ENCODE measurements at regions not wholly inside any gene's neighbourhood (a gene's known extent, or its start where the extent isn't known, plus 50 kb on each side); places are given as distances from the start of the nearest gene placed in this dataset.
A peak's percentile ranks its signal among the peaks of the same experiment; 100 is the strongest.

DNA sequence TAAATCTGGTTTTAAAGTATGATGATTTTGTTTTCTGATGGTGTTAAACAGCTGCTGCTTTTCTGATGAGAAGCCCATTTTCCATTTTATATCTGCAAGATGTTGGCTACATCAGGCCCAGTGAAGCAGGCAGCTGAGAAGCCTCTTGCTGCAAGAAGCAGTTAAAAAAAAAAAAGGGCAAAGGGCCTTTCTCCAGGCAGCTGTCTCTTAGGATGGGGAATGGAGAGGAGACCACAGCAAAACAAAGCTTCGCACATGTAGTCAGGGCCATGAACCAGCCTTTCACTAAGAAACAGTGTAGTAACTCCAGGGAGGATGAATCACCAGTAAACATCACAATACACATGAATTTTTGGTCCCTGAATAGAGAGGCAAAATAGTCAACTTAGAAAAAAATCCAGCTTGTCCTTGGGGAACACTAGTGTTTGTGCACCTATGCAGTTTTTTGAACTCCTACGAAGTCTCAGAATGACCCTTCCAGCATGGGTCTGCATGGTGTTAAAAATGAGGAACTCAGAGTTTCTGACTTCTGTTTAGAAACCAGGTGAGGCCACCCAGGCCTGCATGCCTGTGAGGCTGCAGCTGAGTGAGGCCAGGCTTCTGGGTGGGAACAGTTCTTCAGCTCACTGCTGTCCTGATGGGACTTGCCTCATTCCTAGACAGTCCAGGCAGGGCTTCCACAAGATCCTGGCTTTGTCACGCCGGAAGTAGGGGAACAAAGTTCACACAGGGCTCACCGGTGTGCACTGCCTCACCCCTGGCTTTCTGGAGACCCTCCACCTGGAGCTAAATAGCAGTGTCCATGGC lies 518.7 kb downstream of the MCTP2 start:
- Histone ChIP-seq H4K20me1 (replicated peaks in 1 of 2; ENCODE audit: control insufficient read depth in 1 of 2, insufficient read depth in 2 of 2, low read length in 2 of 2) (no peaks in the 10 kb centered on the region), H2BK15ac (ENCODE audit: low read length) (peak overlapping the region; percentile 61; the same call in 1 of the 2 replicates), H3K23me2 (ENCODE audit: low read depth, low read length) (no peaks in the 10 kb centered on the region), H3K23ac (ENCODE audit: insufficient read length) (no peak overlapping the region), H3K18ac (ENCODE audit: extremely low read depth, low read length) (peak overlapping the region; percentile 32; the same call in 1 of the 2 replicates), H3K4ac (replicated peaks; ENCODE audit: insufficient read length, low read depth, low read length) (no peak overlapping the region), H2AK5ac (ENCODE audit: low read depth, low read length) (no peak overlapping the region), H3K9me3 (ENCODE audit: insufficient read depth in 2 of 2, low read depth in 1 of 2, low read length in 1 of 2) (peaks cover 9 to 15% of the 10 kb centered on the region in 2 experiments; a peak in 1 of 4 replicates), H3K56ac (replicated peaks; ENCODE audit: insufficient read length, low read depth, low read length) (no peak overlapping the region), H2BK12ac (ENCODE audit: low read depth, low read length) (no peak overlapping the region), H3K79me1 (ENCODE audit: low read depth, low read length) (no peaks in the 10 kb centered on the region), H3K27me3 (replicated peaks in 1 of 4; ENCODE audit: control insufficient read depth in 3 of 4, extremely low read depth in 1 of 4, insufficient read depth in 3 of 4, low read length in 3 of 4) (no peaks in the 10 kb centered on the region), H3K4me3 (ENCODE audit: extremely low read depth in 1 of 4, insufficient read depth in 2 of 4, low read depth in 3 of 4, low read length in 4 of 4) (no peak overlapping the region), H4K8ac (ENCODE audit: extremely low read depth, insufficient read depth, low read length) (no peak overlapping the region), H2BK120ac (replicated peaks; ENCODE audit: low read depth, low read length) (no peak overlapping the region), H2BK20ac (ENCODE audit: low read length) (0 out of 2 replicates have a peak overlapping the region, but pooled peaks have one; percentile 10), H4K5ac (ENCODE audit: insufficient read length, low read depth, low read length) (no peak overlapping the region), H3K79me2 (ENCODE audit: control insufficient read depth in 1 of 2, insufficient read depth in 2 of 2, low read length in 2 of 2) (no peaks in the 10 kb centered on the region), H2AFZ (ENCODE audit: low read length) (no peak overlapping the region), H3K4me1 (replicated peaks in 1 of 4; ENCODE audit: control insufficient read depth in 3 of 4, insufficient read depth in 4 of 4, low read length in 3 of 4) (peaks cover 0 to 8% (median 3%) of the 10 kb centered on the region in 4 experiments; a peak in 2 of 7 replicates), H4K91ac (replicated peaks; ENCODE audit: insufficient read length, low read length) (no peak overlapping the region), H3K4me2 (ENCODE audit: insufficient read depth in 1 of 2, low read depth in 2 of 2, low read length in 2 of 2) (no peak overlapping the region), H3K9ac (replicated peaks in 1 of 4; ENCODE audit: extremely low read depth in 1 of 4, low read depth in 3 of 4, low read length in 3 of 4) (no peak overlapping the region), H3K14ac (ENCODE audit: insufficient read length) (no peak overlapping the region), H3K27ac (ENCODE audit: low read depth, low read length) (no peak overlapping the region), H2BK5ac (ENCODE audit: low read depth, low read length) (no peak overlapping the region), H3K36me3 (ENCODE audit: control insufficient read depth in 2 of 4, insufficient read depth in 4 of 4, low read length in 3 of 4) (no peaks in the 10 kb centered on the region; a peak in 1 of 8 replicates)
- DNase-seq (ENCODE audit: low read depth in 1 of 2, low spot score in 2 of 2), result no peak
- POLR2A ChIA-PET (ENCODE audit: partially characterized antibody), result no interaction called here
- WGBS, 2 experiments (ENCODE audit: extremely low coverage in 1 of 2, insufficient coverage in 1 of 2, insufficient read length in 1 of 2, insufficient replicate concordance in 2 of 2, low coverage in 1 of 2, low lambda C conversion rate in 2 of 2, missing lambda C conversion rate in 1 of 2), result 96% methylated on average over 5 of the region's 5 CpGs; no CpG with 5 or more reads in 1 of the 2 experiments
- CTCF ChIA-PET (ENCODE audit: partially characterized antibody), result interaction anchor here (0.8 kb wide), 1 partner anchor 16 kb away, joined by 3 read pairs; no protein-coding TSS in a partner anchor
- FAIRE-seq, result no peak
- TF ChIP-seq ZNF274 (IDR thresholded peaks at IDR 0.05; ENCODE audit: borderline replicate concordance, extremely low read depth, low read length) (no peak), HDAC6 (IDR thresholded peaks at IDR 0.05; ENCODE audit: low read depth, low read length) (no peak), EP300 (IDR thresholded peaks at IDR 0.05; ENCODE audit: borderline replicate concordance in 1 of 2, low read depth in 2 of 2, low read length in 2 of 2) (no peak), PHF8 (conservative IDR thresholded peaks at IDR 0.05; ENCODE audit: low read depth, low read length) (no peak), GABPA (IDR thresholded peaks at IDR 0.05; ENCODE audit: borderline replicate concordance, insufficient read depth, low read length) (no peak), SP4 (IDR thresholded peaks at IDR 0.05; ENCODE audit: low read length) (no peak), CBX8 (IDR thresholded peaks at IDR 0.05; ENCODE audit: borderline replicate concordance, low read depth, low read length) (no peak), YY1 (IDR thresholded peaks at IDR 0.05; ENCODE audit: low read depth, low read length) (no peak), SAP30 (IDR thresholded peaks at IDR 0.05; ENCODE audit: insufficient read depth, insufficient replicate concordance, low read length) (no peak), TBP (IDR thresholded peaks at IDR 0.05; ENCODE audit: low read depth, low read length) (no peak), KDM4A (IDR thresholded peaks at IDR 0.05; ENCODE audit: low read depth, low read length, severe bottlenecking) (no peak), BRCA1 (IDR thresholded peaks at IDR 0.05; ENCODE audit: low read depth, low read length) (no peak), SIX5 (IDR thresholded peaks at IDR 0.05; ENCODE audit: low read depth, low read length) (no peak)

Data from H1 (cell line).